Glutamatergic neuron (in vitro differentiated cells): ENCODE measurements at regions not wholly inside any gene's neighbourhood (a gene's known extent, or its start where the extent isn't known, plus 50 kb on each side); places are given as distances from the start of the nearest gene placed in this dataset.

Experiments used
- DNase-seq: peaks from one replicate; pipeline ENCODE4 v3.0.0; 2022
- H3K27ac Mint-ChIP-seq: one replicate; pipeline ENCODE4 v1.8.0; 2020; ENCODE audit warnings: mild to moderate bottlenecking, mixed read lengths, inconsistent platforms; ENCODE audit not compliant: unreplicated experiment
- H3K27me3 Mint-ChIP-seq: one replicate; pipeline ENCODE4 v1.8.0; 2020; ENCODE audit warnings: mild to moderate bottlenecking, moderate library complexity, mixed read lengths, inconsistent platforms; ENCODE audit not compliant: unreplicated experiment
- H3K36me3 Mint-ChIP-seq: one replicate; pipeline ENCODE4 v1.8.0; 2020; ENCODE audit warnings: mild to moderate bottlenecking, mixed read lengths, inconsistent platforms; ENCODE audit not compliant: unreplicated experiment
- H3K4me1 Mint-ChIP-seq: one replicate; pipeline ENCODE4 v1.8.0; 2020; ENCODE audit warnings: mild to moderate bottlenecking, low read depth, mixed read lengths, inconsistent platforms; ENCODE audit not compliant: unreplicated experiment
- H3K4me3 Mint-ChIP-seq: one replicate; pipeline ENCODE4 v1.8.0; 2020; ENCODE audit warnings: mild to moderate bottlenecking, mixed read lengths, inconsistent platforms; ENCODE audit not compliant: unreplicated experiment
- H3K9me3 Mint-ChIP-seq: one replicate; pipeline ENCODE4 v1.8.0; 2020; ENCODE audit warnings: mild to moderate bottlenecking, moderate library complexity, mixed read lengths, inconsistent platforms; ENCODE audit not compliant: unreplicated experiment
- TF ChIP-seq, protein P1 (sequence below): fragments of 200-600 bp; sonication (generic); IDR thresholded peaks from one replicate; pipeline ENCODE4 v1.5.0; 2021; ENCODE audit not compliant: partially characterized antibody, unreplicated experiment

DNA sequence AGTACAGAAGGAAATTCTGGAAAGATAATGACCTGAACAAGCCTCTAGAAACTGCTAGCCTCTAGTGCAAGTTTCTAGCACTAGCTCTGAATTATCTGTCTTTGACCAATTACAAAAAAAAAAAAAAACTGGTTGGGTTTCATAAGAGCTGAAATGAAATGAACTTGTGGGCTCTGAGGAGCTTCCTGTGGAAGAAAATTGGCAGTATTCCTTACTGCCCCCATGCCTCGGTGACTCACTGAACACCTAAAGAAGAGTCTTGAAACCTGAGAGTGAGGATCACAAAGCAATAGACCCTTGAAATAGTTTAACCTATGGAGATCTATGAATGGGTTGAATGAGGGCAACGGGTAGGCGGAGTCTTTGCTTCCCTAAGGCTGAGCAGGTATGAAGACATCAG is 263.6 kb upstream of the RASA1 start:
- DNase-seq = no peak
- peaks cover 1% of the 10 kb centered on the region for H3K27me3 Mint-ChIP-seq

DNA sequence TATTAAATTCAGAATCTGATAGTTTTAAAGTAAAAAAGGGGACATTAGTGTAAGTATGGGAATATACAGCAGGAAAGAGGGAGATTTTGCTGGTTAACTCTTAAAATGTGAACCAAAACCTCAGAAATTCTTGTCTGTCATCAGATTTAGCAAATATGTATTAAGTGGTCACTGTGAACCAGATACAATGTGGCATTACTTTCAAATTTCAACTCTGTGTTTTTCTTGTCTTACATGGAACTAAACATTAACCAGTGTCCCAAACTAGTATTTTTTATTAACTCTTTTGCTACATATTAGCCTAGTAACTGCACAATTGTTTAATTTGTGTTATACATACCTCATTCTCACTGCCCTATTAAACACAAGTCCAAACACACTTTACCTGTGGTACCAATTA is 259.9 kb upstream of the RASA1 start:
- TF ChIP-seq, protein P1, sequence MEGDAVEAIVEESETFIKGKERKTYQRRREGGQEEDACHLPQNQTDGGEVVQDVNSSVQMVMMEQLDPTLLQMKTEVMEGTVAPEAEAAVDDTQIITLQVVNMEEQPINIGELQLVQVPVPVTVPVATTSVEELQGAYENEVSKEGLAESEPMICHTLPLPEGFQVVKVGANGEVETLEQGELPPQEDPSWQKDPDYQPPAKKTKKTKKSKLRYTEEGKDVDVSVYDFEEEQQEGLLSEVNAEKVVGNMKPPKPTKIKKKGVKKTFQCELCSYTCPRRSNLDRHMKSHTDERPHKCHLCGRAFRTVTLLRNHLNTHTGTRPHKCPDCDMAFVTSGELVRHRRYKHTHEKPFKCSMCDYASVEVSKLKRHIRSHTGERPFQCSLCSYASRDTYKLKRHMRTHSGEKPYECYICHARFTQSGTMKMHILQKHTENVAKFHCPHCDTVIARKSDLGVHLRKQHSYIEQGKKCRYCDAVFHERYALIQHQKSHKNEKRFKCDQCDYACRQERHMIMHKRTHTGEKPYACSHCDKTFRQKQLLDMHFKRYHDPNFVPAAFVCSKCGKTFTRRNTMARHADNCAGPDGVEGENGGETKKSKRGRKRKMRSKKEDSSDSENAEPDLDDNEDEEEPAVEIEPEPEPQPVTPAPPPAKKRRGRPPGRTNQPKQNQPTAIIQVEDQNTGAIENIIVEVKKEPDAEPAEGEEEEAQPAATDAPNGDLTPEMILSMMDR = no peak
- Mint-ChIP-seq H3K9me3 (no peaks in the 10 kb centered on the region), H3K4me1 (peaks cover 9% of the 10 kb centered on the region), H3K36me3 (no peaks in the 10 kb centered on the region), H3K4me3 (no peak overlapping the region), H3K27me3 (no peaks in the 10 kb centered on the region), H3K27ac (no peak overlapping the region)
- DNase-seq = no peak

More for the DNA sequence above, 263.6 kb upstream of the RASA1 start:
- H3K4me3 Mint-ChIP-seq = no peak overlapping the region
- TF ChIP-seq, protein P1 = no peak
- H3K36me3 Mint-ChIP-seq = peaks cover 5% of the 10 kb centered on the region
- peak overlapping the region; percentile 72 for H3K27ac Mint-ChIP-seq
- H3K9me3 Mint-ChIP-seq = peaks cover 2% of the 10 kb centered on the region
- H3K4me1 Mint-ChIP-seq = peaks cover 9% of the 10 kb centered on the region

DNA sequence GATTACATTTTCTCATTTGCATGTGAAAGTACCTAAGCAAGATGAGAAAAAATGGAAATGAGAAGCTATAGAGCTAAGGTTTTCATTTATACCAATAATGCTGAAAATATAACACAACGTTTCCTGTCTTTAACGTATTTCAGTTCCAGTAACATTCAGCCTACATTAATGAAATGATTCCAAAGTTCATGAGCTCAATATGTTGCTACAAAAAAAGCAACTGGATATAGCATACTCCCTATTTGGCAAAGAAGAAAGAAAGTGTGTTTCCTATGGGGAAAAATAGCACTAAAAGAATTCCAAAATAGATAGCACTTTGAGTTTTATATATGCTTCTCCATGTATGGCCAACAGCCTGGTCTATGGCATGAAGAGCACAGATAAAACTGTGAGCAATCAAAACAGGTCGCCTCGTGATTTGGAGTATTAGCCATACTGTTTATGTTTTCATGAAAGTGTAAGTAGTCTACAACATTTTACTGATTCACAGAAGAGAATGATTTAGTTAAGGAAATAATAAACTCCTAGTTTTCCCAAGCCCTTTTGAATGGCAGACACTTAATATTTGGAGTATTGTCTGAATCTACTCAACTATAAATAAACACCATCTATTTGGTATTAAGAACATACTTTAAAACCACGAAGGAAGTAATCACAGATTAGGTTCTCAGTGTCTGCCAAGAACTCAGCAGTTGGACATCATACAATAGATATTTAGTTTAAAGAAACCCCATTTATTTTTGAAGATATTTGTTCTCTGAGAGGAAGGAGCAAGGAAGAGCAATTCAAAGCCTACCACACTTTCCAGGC is 258.7 kb upstream of the RASA1 start:
- H3K27me3 Mint-ChIP-seq = no peaks in the 10 kb centered on the region
- H3K36me3 Mint-ChIP-seq = no peaks in the 10 kb centered on the region
- peaks cover 9% of the 10 kb centered on the region for H3K4me1 Mint-ChIP-seq
- DNase-seq = no peak
- no peaks in the 10 kb centered on the region for H3K9me3 Mint-ChIP-seq
- TF ChIP-seq, protein P1 = no peak
- H3K27ac Mint-ChIP-seq = no peak overlapping the region
- no peak overlapping the region for H3K4me3 Mint-ChIP-seq

DNA sequence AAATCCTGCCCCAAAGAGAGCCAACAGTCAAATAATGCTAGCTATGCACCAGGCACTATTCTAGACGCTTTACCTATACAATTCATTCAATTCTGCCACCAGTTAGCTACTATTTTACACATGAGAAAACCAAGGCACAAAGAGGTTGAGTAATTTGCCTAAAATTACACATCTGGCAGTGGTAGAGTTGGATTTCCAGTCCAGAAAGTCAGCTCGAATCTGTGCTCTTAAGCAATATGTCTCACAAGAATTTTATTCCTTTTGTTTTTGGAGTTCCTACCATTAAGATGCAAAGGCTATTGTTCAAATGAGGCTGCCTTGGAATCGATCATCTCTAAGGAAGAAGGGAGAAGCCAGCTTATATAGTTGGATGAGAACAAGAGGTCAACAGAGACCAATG is 256.9 kb upstream of the RASA1 start:
- no peaks in the 10 kb centered on the region for H3K36me3 Mint-ChIP-seq
- H3K9me3 Mint-ChIP-seq = no peaks in the 10 kb centered on the region
- TF ChIP-seq, protein P1 = no peak

DNA sequence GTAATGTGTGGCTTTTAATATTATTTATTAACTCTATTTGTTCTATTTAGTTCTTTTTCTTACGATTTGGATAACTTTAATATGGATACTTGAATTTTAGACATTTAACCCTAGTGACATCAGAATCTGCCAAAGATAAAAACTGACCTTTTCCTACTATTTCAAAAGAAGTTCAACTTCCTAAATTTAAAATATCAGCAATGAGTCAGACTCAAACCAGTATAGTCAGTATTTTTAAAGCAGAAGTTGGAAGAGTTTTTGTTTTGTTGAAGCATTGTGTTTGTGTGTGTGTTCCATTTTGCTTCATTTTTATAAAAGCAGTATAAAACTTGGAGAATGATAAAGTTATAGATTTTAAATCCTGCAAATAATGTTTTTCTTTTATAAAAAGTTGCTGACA is 251.8 kb upstream of the RASA1 start:
- H3K4me1 Mint-ChIP-seq = no peaks in the 10 kb centered on the region
- no peaks in the 10 kb centered on the region for H3K9me3 Mint-ChIP-seq
- DNase-seq = no peak
- H3K36me3 Mint-ChIP-seq = no peaks in the 10 kb centered on the region
- no peak overlapping the region for H3K27ac Mint-ChIP-seq
- TF ChIP-seq, protein P1 = no peak
- no peak overlapping the region for H3K4me3 Mint-ChIP-seq
- H3K27me3 Mint-ChIP-seq = peaks cover 2% of the 10 kb centered on the region

More for the DNA sequence above, 256.9 kb upstream of the RASA1 start:
- DNase-seq = no peak
- Mint-ChIP-seq H3K27me3 (no peaks in the 10 kb centered on the region), H3K4me1 (no peaks in the 10 kb centered on the region), H3K27ac (no peak overlapping the region), H3K4me3 (no peak overlapping the region)
